KMS-11 (cell line): ENCODE measurements at regions not wholly inside any gene's neighbourhood (a gene's known extent, or its start where the extent isn't known, plus 50 kb on each side); places are given as distances from the start of the nearest gene placed in this dataset.

Experiments
- H2AFZ ChIP-seq: fragments of 200-600 bp; sonication (generic); 2 replicates; pipeline ENCODE4 v1.6.1; 2016; ENCODE audit warnings: antibody characterized with exemption, mixed run types, low read depth
- H3K27ac ChIP-seq: fragments of 200-600 bp; sonication (generic); 2 replicates; pipeline ENCODE4 v1.6.1; 2016; ENCODE audit warnings: mild to moderate bottlenecking, mixed run types
- H3K27me3 ChIP-seq: fragments of 200-600 bp; sonication (generic); 2 replicates; pipeline ENCODE4 v1.6.1; 2017; ENCODE audit warnings: mild to moderate bottlenecking, low read depth, mixed run types, moderate library complexity; ENCODE audit not compliant: insufficient read depth
- H3K36me3 ChIP-seq: fragments of 200-600 bp; sonication (generic); 2 replicates; pipeline ENCODE4 v1.6.1; 2017; ENCODE audit warnings: mild to moderate bottlenecking, mixed run types; ENCODE audit not compliant: insufficient read depth
- H3K4me1 ChIP-seq: fragments of 200-600 bp; sonication (generic); 2 replicates; pipeline ENCODE4 v1.6.1; 2016; ENCODE audit warnings: mild to moderate bottlenecking, low read depth, mixed run types; ENCODE audit not compliant: poor library complexity, severe bottlenecking
- H3K4me2 ChIP-seq: fragments of 200-600 bp; sonication (generic); 2 replicates; pipeline ENCODE4 v1.7.0; 2016; ENCODE audit warnings: mild to moderate bottlenecking, mixed run types
- H3K4me3 ChIP-seq: fragments of 200-600 bp; sonication (generic); IDR thresholded peaks from 2 replicates; pipeline ENCODE4 v1.6.1; 2017; ENCODE audit warnings: low read depth, low read length, mixed read lengths; ENCODE audit not compliant: insufficient read depth
- H3K79me2 ChIP-seq: fragments of 200-600 bp; sonication (generic); 2 replicates; pipeline ENCODE4 v1.6.1; 2016; ENCODE audit warnings: low read depth, mixed run types; ENCODE audit not compliant: insufficient read depth
- H3K9ac ChIP-seq: fragments of 200-600 bp; sonication (generic); 2 replicates; pipeline ENCODE4 v1.6.1; 2016; ENCODE audit warnings: mild to moderate bottlenecking, mixed run types
- H4K20me1 ChIP-seq: fragments of 200-600 bp; sonication (generic); 2 replicates; pipeline ENCODE4 v1.6.1; 2016; ENCODE audit warnings: mild to moderate bottlenecking, mixed run types; ENCODE audit not compliant: insufficient read depth
- TF ChIP-seq, protein P1 (sequence below): fragments of 200-600 bp; sonication (generic); conservative IDR thresholded peaks from 2 replicates; pipeline ENCODE4 v1.6.1; 2017; ENCODE audit warnings: low read depth, mild to moderate bottlenecking, antibody characterized with exemption, low read length, moderate library complexity, mixed read lengths

DNA sequence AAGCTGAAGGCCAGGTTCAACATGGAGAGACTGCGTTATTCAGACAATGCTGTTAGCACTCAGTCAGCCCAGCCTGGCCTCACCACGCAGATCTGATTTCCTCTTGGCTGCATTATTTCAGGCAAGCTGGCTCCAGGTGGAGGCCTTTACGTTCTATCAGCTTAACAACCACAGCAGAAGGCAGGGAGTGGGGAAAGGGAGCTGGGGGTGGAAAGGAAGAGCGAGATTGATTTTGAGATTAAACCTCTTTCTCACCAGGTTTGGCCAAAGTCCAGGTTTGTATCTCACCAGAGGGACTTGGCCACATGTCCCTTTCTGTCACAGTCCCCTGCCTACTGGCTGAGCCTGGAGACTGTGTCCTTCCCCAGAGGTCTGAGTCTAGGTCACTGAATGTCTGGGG, 543.7 kb upstream of the TMEM132C start:
- H3K36me3 ChIP-seq = no peaks in the 10 kb centered on the region
- no peak overlapping the region for H3K27ac ChIP-seq
- no peaks in the 10 kb centered on the region for H3K79me2 ChIP-seq
- H3K27me3 ChIP-seq = no peaks in the 10 kb centered on the region
- H3K4me2 ChIP-seq = no peak overlapping the region
- H4K20me1 ChIP-seq = no peaks in the 10 kb centered on the region
- H2AFZ ChIP-seq = no peak overlapping the region
- no peak overlapping the region for H3K9ac ChIP-seq
- TF ChIP-seq, protein P1, sequence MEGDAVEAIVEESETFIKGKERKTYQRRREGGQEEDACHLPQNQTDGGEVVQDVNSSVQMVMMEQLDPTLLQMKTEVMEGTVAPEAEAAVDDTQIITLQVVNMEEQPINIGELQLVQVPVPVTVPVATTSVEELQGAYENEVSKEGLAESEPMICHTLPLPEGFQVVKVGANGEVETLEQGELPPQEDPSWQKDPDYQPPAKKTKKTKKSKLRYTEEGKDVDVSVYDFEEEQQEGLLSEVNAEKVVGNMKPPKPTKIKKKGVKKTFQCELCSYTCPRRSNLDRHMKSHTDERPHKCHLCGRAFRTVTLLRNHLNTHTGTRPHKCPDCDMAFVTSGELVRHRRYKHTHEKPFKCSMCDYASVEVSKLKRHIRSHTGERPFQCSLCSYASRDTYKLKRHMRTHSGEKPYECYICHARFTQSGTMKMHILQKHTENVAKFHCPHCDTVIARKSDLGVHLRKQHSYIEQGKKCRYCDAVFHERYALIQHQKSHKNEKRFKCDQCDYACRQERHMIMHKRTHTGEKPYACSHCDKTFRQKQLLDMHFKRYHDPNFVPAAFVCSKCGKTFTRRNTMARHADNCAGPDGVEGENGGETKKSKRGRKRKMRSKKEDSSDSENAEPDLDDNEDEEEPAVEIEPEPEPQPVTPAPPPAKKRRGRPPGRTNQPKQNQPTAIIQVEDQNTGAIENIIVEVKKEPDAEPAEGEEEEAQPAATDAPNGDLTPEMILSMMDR = no peak
- no peaks in the 10 kb centered on the region for H3K4me1 ChIP-seq
- H3K4me3 ChIP-seq = no peak overlapping the region

GRCh38 chr12:127726671-127727315, 540.2 kb upstream of the TMEM132C start:
- no peaks in the 10 kb centered on the region for H4K20me1 ChIP-seq
- H2AFZ ChIP-seq = no peak overlapping the region
- no peaks in the 10 kb centered on the region for H3K79me2 ChIP-seq
- H3K27ac ChIP-seq = no peak overlapping the region
- no peak overlapping the region for H3K4me3 ChIP-seq
- TF ChIP-seq, protein P1 = no peak
- no peaks in the 10 kb centered on the region for H3K27me3 ChIP-seq
- H3K36me3 ChIP-seq = no peaks in the 10 kb centered on the region
- H3K9ac ChIP-seq = no peak overlapping the region
- no peaks in the 10 kb centered on the region for H3K4me1 ChIP-seq
- no peak overlapping the region for H3K4me2 ChIP-seq

- H2AFZ ChIP-seq = no peak overlapping the region
- no peak overlapping the region for H3K4me3 ChIP-seq
- no peaks in the 10 kb centered on the region for H3K79me2 ChIP-seq
Measured at GRCh38 chr12:127728285-127728684, 538.7 kb upstream of the TMEM132C start.

DNA sequence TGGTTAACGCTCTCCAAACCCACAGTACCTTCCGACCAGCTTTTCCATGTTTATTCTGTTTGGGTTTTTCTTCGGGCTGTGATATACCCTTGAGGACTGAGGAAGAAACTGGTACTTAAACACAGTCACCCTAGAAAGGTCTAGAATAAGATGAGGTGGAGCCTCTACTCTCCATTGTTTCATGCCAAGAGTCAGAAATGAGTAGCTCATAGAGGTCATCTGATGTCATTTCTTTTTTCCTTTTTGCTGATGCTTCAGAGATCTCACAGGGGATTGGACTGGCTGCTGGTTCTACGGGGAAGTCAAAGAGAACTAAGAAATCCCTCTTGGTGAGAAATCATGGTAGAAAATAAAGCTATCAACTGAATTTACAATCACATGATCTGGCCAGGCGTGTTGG, 538.2 kb upstream of the TMEM132C start:
- H3K27ac ChIP-seq = no peak overlapping the region

More at GRCh38 chr12:127728285-127728684, 538.7 kb upstream of the TMEM132C start:
- Histone ChIP-seq H3K27me3 (no peaks in the 10 kb centered on the region), H3K4me1 (no peaks in the 10 kb centered on the region), H3K36me3 (no peaks in the 10 kb centered on the region), H3K9ac (no peak overlapping the region), H3K27ac (no peak overlapping the region), H4K20me1 (no peaks in the 10 kb centered on the region), H3K4me2 (no peak overlapping the region)
- TF ChIP-seq, protein P1 = no peak

More for the DNA sequence above, 538.2 kb upstream of the TMEM132C start:
- no peaks in the 10 kb centered on the region for H3K79me2 ChIP-seq
- H3K4me2 ChIP-seq = no peak overlapping the region
- H3K27me3 ChIP-seq = no peaks in the 10 kb centered on the region
- no peaks in the 10 kb centered on the region for H4K20me1 ChIP-seq
- H3K4me3 ChIP-seq = no peak overlapping the region
- no peak overlapping the region for H2AFZ ChIP-seq
- no peaks in the 10 kb centered on the region for H3K4me1 ChIP-seq
- H3K36me3 ChIP-seq = no peaks in the 10 kb centered on the region
- TF ChIP-seq, protein P1 = no peak
- H3K9ac ChIP-seq = no peak overlapping the region
